GM23338 (cell line): ENCODE measurements at regions not wholly inside any gene's neighbourhood (a gene's known extent, or its start where the extent isn't known, plus 50 kb on each side); places are given as distances from the start of the nearest gene placed in this dataset.

Experiments
- ATAC-seq: fragments of 200-7000 bp; cut with Tn5 transposase; 3 replicates; pipeline ENCODE4 v1.9.1; 2020
- DNase-seq: peaks from one replicate; pipeline ENCODE4 v3.0.0-alpha.2; 2015; ENCODE audit warnings: low spot score
- H2AFZ ChIP-seq: fragments of 200-600 bp; sonication (generic); 2 replicates; pipeline ENCODE4 v1.8.0; 2016; ENCODE audit warnings: antibody characterized with exemption, mild to moderate bottlenecking, moderate library complexity
- H3F3A ChIP-seq: fragments of 200-600 bp; sonication (generic); replicated peaks from 2 replicates; pipeline ENCODE4 v1.8.0; 2017; ENCODE audit warnings: antibody characterized with exemption, mixed run types, low read depth
- H3K27ac ChIP-seq: fragments of 200-600 bp; sonication (generic); 2 replicates; pipeline ENCODE4 v1.6.1; 2016; ENCODE audit warnings: low read depth
- H3K27me3 ChIP-seq: fragments of 200-600 bp; sonication (generic); 2 replicates; pipeline ENCODE4 v1.8.0; 2016; ENCODE audit warnings: mild to moderate bottlenecking, mixed run types, moderate library complexity; ENCODE audit not compliant: insufficient read depth
- H3K36me3 ChIP-seq: fragments of 200-600 bp; sonication (generic); 2 replicates; pipeline ENCODE4 v1.8.0; 2016; ENCODE audit warnings: mild to moderate bottlenecking; ENCODE audit not compliant: insufficient read depth
- H3K4me1 ChIP-seq: fragments of 200-600 bp; sonication (generic); 2 replicates; pipeline ENCODE4 v1.8.0; 2016; ENCODE audit warnings: mild to moderate bottlenecking, moderate library complexity; ENCODE audit not compliant: insufficient read depth
- H3K4me2 ChIP-seq: fragments of 200-600 bp; sonication (generic); 2 replicates; pipeline ENCODE4 v1.7.1; 2017; ENCODE audit warnings: mixed run types
- H3K4me3 ChIP-seq: fragments of 200-600 bp; sonication (generic); 2 replicates; pipeline ENCODE4 v1.6.1; 2016; ENCODE audit warnings: mixed run types
- H3K79me2 ChIP-seq: fragments of 200-600 bp; sonication (generic); replicated peaks from 2 replicates; pipeline ENCODE4 v1.8.0; 2017; ENCODE audit warnings: mild to moderate bottlenecking; ENCODE audit not compliant: insufficient read depth
- H3K9me2 ChIP-seq: fragments of 200-600 bp; sonication (generic); 2 replicates; pipeline ENCODE4 v1.8.0; 2017; ENCODE audit not compliant: insufficient read depth
- H4K20me1 ChIP-seq: fragments of 200-600 bp; sonication (generic); replicated peaks from 2 replicates; pipeline ENCODE4 v1.8.0; 2017; ENCODE audit warnings: mild to moderate bottlenecking; ENCODE audit not compliant: insufficient read depth
- H3K27ac Mint-ChIP-seq: 2 replicates; pipeline ENCODE4 v1.8.0; 2020; ENCODE audit warnings: inconsistent platforms, mild to moderate bottlenecking, moderate library complexity, mixed read lengths
- H3K27me3 Mint-ChIP-seq: 3 replicates; pipeline ENCODE4 v1.8.0; 2022; ENCODE audit warnings: low read depth, mild to moderate bottlenecking, moderate library complexity, mixed read lengths, inconsistent platforms; ENCODE audit not compliant: insufficient read depth, poor library complexity
- H3K36me3 Mint-ChIP-seq: 3 replicates; pipeline ENCODE4 v1.8.0; 2021; ENCODE audit warnings: low read depth, mild to moderate bottlenecking, inconsistent platforms, moderate library complexity, mixed read lengths
- H3K4me1 Mint-ChIP-seq: 3 replicates; pipeline ENCODE4 v1.8.0; 2020; ENCODE audit warnings: mild to moderate bottlenecking, inconsistent platforms, mixed read lengths
- H3K4me3 Mint-ChIP-seq: 3 replicates; pipeline ENCODE4 v1.8.0; 2021; ENCODE audit warnings: moderate library complexity, mild to moderate bottlenecking, inconsistent platforms, mixed read lengths
- H3K9me3 Mint-ChIP-seq: 3 replicates; pipeline ENCODE4 v1.8.0; 2020; ENCODE audit warnings: moderate library complexity, mild to moderate bottlenecking, inconsistent platforms, mixed read lengths
- CREB1 ChIP-seq: fragments of 250-450 bp; sonication (Bioruptor Pico); IDR thresholded peaks from 2 replicates; pipeline ENCODE4 v1.5.0; 2020; ENCODE audit warnings: low read depth, mild to moderate bottlenecking, moderate library complexity
- CTCF ChIP-seq, 2 experiments: fragments of 200-600 bp in 1 of 2; sonication (generic) in 1 of 2; conservative IDR thresholded peaks; 2 replicates each; pipeline versions ENCODE4 v1.5.1 to v1.6.1; 2016 to 2017; ENCODE audit warnings: antibody characterized with exemption in 2 of 2, low read depth in 2 of 2, mild to moderate bottlenecking in 2 of 2, moderate library complexity in 1 of 2
- EZH2 ChIP-seq: fragments of 200-600 bp; sonication (generic); IDR thresholded peaks from one replicate; pipeline ENCODE4 v1.8.0; 2017; ENCODE audit warnings: antibody characterized with exemption, mild to moderate bottlenecking, low read depth; ENCODE audit not compliant: unreplicated experiment
- JUNB ChIP-seq: IDR thresholded peaks from one replicate; pipeline ENCODE4 v1.6.1; 2016; ENCODE audit warnings: antibody characterized with exemption; ENCODE audit not compliant: unreplicated experiment
- NANOG ChIP-seq: IDR thresholded peaks from 2 replicates; pipeline ENCODE4 v1.6.1; 2016; ENCODE audit warnings: antibody characterized with exemption, borderline replicate concordance
- POLR2AphosphoS5 ChIP-seq: IDR thresholded peaks from 2 replicates; pipeline ENCODE4 v1.6.1; 2016; ENCODE audit warnings: antibody characterized with exemption, low read depth
- REST ChIP-seq: IDR thresholded peaks from one replicate; pipeline ENCODE4 v1.6.1; 2018; ENCODE audit warnings: antibody characterized with exemption; ENCODE audit not compliant: unreplicated experiment
- STAT1 ChIP-seq: IDR thresholded peaks from one replicate; pipeline ENCODE4 v1.6.1; 2016; ENCODE audit warnings: antibody characterized with exemption; ENCODE audit not compliant: unreplicated experiment
- ZNF114 ChIP-seq: fragments of 250-450 bp; sonication (Bioruptor Pico); IDR thresholded peaks from 2 replicates; pipeline ENCODE4 v1.5.0; 2020; ENCODE audit warnings: mild to moderate bottlenecking, moderate library complexity
- ZNF462 ChIP-seq: fragments of 250-450 bp; sonication (Bioruptor Pico); IDR thresholded peaks from 2 replicates; pipeline ENCODE4 v1.5.0; 2020; ENCODE audit warnings: mild to moderate bottlenecking, moderate library complexity

- TF ChIP-seq CTCF (conservative IDR thresholded peaks at IDR 0.05; ENCODE audit: low read depth in 2 of 2) = no peak
- no peak for TF ChIP-seq REST
- TF ChIP-seq ZNF114 = no peak
- no peak for TF ChIP-seq JUNB
- no peak for TF ChIP-seq NANOG
These were observed 308.4 kb upstream of the CDH2 start (continued) for GRCh38 chr18:28485210-28485801.

- Histone ChIP-seq H3K4me2 (no peak overlapping the region), H3K9me2 (no peaks in the 10 kb centered on the region), H3K4me1 (no peaks in the 10 kb centered on the region), H3K27ac (no peak overlapping the region), H3K36me3 (no peaks in the 10 kb centered on the region), H2AFZ (no peak overlapping the region), H3K4me3 (no peak overlapping the region), H3K79me2 (no peaks in the 10 kb centered on the region), H3F3A (no peaks in the 10 kb centered on the region), H4K20me1 (no peaks in the 10 kb centered on the region), H3K27me3 (no peaks in the 10 kb centered on the region)
- H3K36me3 Mint-ChIP-seq = peaks cover 17% of the 10 kb centered on the region
- DNase-seq = no peak
- H3K9me3 Mint-ChIP-seq = peaks cover 31% of the 10 kb centered on the region
- H3K4me3 Mint-ChIP-seq = no peak overlapping the region
- peaks cover 1% of the 10 kb centered on the region for H3K27me3 Mint-ChIP-seq
- H3K4me1 Mint-ChIP-seq = no peaks in the 10 kb centered on the region
- no peak for ATAC-seq
- H3K27ac Mint-ChIP-seq = no peak overlapping the region
- TF ChIP-seq CREB1 (no peak), ZNF114 (no peak), POLR2AphosphoS5 (no peak), STAT1 (no peak), EZH2 (no peak), JUNB (no peak), ZNF462 (CRISPR knock-in tag) (no peak), REST (no peak)
These were observed 301.6 kb upstream of the CDH2 start for GRCh38 chr18:28478531-28478930.
